GM18867 (cell line): ENCODE measurements at regions not wholly inside any gene's neighbourhood (a gene's known extent, or its start where the extent isn't known, plus 50 kb on each side); places are given as distances from the start of the nearest gene placed in this dataset.
A peak's percentile ranks its signal among the peaks of the same experiment; 100 is the strongest.
"Not testable (repeated sequence)": the region's sequence is repeated elsewhere in the genome, so short reads cannot be mapped to it uniquely, and the experiment has no call there.

Experiments used
- ATAC-seq: cut with Tn5 transposase; IDR thresholded peaks from one replicate; pipeline ENCODE4 v1.9.1; 2021; ENCODE audit warnings: mild to moderate bottlenecking, moderate library complexity; ENCODE audit not compliant: unreplicated experiment

DNA sequence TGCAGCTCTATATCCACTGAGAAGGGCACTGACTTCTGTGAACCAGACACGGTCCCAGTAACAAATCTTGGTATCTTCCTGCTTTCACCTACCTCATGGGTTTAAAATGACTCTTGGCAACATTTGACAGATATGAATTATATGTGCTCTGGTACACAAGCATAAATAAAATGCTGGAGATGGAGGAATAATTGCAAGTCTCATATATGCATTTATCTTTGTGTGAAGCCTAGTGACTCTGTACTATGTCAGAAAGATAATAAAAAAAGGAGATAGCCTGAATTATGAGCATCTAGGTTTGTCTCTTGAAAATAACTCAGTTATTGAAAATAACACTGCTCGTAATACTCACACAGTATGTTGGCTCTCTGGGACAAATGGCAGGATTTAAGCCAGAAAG is 167.1 kb upstream of the CRBN start:
- ATAC-seq = no peak

DNA sequence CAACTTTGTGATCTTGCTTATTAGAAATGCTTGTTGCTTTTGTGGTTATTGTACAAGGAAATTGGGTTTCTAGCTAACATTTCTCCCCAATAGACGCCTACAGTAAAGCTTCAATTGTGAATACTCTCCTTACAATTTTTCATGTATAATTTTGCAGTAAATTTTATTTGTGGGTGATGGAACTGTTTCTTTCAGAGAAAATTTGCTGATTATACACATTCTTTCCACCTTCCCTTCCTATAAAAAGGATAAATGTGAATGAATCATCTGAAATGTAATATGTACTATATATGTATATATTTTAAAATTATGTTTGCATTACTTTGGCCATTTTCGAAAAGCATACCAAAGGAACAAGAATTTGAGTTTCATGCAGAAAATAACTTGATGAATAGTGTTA is 162.7 kb upstream of the CRBN start:
- ATAC-seq = no peak

DNA sequence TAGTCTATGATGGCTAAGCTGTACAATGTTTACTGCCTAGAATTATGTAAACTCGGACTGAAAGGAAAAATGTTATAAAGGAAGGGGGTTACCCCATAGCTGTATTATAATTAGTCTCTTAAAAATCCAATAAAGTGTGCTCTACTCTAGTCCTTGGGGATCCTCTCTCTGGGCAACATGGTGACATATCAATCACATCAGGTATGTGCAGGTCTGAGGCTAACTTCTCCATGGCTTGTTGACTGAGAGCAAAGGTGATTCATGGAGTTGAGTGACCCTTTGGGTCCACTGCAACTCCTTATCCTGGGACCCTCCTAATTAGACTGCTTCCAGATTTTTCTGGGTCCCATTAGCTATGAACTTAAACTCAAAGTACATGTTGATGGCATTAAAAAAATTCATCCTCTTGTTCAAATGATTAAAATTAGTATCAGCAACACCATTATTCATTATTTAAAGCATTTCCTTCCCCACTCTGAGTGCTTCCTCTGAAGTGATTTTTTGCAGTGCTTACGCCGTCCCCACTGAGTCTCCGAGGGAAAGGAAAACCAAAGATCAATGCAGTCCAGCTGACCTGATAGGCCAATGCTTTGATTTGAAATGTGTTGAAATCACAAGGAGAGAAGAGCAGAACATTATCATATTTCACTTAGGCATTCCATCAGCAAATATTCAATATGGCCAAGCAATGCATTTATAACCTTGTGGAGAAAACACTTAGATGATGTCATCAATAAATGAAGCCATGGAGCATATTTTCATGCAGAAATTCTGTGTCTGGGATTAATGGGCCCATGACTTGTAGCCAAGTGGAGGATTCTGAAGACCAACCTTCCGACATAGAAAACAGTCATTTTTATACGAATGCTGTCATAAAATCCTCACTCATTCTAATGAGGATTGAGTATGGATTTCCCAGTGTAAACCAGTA is 161.7 kb upstream of the CRBN start:
- no peak for ATAC-seq

DNA sequence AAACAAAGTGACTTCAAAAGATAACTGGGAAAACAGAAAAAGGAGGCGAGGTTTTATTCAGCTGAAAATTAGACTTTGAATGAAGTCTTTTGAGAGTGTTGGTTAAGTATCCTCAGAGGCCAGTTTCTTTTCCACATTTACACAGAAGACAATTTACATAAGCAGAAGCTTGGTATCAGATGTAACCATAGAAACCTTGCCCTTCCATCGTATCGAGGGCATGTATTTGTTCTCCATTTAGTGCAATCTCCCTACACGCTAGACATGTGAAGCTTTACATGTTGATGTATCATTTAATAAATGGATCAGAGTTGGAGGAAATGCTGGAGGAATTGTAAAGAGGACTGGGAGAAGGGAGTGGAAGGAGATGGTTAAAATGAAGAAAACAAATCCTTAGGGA is 161.0 kb upstream of the CRBN start:
- no peak for ATAC-seq

DNA sequence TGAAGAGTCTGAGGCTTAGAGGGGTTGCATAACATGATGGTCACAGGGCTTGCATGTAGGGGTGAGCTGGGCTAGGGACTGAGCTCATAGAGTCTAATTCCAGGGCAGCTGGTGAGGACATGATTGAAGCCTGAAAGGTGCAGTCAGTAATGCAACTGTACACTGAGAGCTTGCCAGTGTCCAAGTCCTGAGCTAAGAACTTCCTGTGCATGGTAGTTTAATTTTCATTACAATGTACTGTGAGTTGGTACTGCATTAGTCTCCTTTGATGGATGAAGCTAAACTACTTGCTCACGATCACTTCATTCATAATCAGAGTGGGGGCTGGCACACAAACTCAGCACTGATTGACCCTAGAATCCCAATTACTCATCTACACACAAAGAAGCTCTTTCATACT is 156.4 kb upstream of the CRBN start:
- ATAC-seq = no peak

DNA sequence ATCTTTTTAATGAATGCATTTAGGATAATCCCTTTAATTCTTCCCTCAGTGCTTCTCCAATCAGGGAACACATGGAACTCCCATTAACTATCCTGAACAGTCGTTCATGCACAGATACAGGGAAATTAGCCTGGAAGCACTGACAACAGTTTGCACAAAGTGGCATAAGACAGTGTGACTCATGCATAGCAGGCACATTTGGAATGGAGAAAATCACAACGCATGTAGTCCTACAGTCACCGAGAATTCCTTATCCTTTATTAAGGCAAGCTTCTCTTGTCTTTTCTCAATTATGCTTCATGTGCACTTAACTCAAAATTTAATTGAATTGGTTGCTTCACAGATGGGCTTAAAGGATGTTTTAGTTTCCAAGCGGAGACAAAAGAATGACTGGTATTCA is 155.0 kb upstream of the CRBN start:
- no peak for ATAC-seq

DNA sequence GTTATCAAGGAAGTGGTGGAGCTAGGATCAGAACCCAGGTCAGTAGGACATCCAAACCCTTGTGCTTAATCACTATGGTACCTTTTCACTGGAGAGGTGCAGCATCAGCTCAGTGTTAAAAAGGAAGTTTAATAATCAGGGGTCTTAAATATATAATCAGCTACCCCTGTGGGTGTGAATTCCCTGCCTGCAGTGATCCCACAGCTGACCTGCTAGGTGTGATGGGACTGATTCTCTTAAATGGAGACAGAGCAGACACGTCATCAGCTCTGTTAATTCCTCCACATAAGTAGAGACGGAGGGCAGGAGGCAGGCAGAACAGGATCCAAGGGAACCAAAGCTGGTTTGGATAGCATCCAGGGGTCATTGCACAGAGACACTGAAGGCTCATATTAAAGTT is 154.1 kb upstream of the CRBN start:
- no peak for ATAC-seq

DNA sequence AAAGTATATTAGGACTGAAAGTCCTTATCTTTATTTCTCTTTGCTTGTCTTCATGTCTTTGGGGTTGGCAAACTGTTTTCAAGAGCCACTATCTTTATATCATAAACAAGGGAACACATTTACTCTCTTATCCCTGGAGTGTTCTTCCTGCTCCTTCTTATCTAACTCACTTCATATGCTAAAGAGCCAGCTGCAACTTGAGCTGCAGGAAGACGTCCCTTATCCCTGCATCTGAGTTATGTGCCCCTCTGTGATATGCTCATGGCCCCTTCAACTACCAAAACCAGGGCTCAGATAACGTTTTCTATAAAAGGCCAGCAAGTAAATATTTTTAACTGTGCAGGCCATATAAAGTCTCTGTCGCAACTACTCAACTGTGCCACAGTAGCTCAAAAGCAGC is 137.0 kb upstream of the CRBN start:
- no peak for ATAC-seq

DNA sequence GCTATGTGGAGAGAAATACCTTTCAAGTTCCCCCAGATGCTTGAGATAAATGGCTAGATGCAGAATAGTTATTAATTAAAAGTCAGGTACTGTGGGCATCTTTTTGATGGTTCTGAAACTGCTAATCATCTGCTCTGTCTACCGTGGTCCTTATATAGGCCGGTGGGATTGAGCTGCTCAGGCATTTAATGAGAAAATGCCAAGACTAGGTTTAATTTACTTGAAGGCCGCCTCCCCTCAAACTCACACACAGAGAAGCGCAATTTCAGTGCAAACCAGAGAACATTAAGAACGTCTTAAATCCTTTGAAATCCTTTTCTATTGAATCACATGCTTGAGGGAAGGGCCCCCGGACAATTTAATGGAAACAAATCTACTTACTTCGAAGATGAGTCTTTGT is 136.4 kb upstream of the CRBN start:
- no peak for ATAC-seq

DNA sequence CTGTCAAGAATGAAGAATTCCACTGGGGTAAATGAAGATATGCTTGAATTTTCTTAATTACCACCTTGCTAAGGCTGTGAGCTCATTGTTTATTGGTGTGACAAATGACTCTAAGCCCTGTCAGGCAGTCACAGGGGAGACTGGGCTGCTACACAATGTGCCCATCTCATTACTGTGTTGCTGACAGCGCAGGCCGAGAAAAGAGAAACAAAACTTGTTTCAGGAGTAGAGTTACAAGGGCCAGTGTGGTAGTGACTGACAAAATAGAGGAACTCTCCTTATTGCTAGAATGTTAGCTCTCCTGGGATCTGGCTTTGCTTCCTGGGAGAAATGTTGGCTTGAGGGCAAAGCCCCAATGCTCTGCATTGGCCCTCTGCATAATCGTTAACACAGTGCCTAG is 130.4 kb upstream of the CRBN start:
- no peak for ATAC-seq

DNA sequence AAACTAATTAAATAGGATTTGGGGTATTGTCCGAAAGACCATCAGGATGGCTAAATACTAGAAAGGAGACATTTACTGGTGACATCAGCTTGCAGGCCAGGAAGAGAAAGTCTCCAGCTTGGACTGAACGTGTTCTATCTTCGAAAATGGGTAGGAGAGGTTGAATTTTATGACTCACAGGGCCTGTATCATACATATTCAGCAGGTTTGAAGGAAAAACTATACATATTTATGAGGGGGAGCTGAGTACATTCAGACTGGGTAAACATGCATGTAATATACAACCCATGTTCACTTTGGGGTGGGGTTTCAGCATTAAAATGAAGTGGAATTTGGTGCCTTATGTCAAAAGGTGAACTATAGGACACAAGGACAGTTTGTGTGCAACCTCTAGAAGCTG is 129.3 kb upstream of the CRBN start:
- ATAC-seq = no peak

DNA sequence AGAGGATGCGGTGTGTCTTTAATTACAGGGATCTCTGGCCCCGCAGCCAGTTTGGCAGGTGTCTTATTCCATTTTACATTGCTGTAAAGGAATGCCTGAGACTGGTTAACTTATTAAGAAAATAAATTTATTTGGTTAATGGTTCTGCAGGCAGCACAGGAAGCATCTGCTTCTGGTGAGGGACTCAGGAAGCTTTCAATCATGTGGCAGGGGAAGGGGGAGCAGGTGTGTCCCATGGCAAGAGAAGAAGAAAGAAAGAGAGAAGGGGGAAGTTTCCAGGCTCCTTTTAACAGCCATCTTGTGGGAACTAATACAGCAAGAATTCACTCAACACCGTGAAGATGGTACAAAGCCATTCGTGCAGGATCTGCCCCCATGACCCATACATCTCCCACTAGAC is 128.0 kb upstream of the CRBN start:
- no peak for ATAC-seq

DNA sequence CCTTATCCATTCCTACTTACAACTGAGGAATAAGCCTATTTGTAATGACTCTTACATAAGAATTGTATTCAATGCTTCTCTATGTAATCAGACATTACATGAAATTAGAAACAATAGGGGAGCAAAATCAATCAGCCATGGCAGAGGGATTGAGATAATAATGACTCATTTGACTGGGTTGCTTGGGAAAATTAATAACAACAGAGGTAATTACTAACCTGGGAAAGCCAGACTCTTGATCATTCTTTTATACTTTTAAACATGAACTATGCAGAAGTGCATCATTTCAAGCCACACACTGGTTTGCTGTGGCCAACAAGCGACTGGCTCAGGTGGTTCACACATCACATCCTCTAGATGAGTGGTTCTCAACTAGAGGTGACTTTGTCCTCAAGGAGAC is 126.3 kb upstream of the CRBN start:
- no peak for ATAC-seq

DNA sequence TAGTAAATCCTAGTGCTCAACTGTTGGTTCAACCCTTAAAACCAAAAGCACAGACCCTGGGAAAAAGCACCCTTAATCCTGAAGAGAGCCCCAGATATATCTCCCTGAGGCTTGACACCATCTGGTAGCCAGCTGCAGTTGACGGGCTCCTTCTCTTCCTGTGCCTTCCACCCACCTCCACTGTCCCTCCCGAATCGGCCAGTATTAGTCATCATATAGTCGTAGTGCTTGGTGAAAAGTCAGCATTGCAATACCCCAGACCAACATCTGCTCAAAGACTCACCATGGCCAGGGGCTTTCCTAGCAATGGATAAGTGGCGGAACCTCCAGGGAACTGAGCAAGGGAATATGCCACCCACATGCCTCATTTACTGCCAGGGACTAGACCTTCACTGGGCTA is 125.6 kb upstream of the CRBN start:
- ATAC-seq = no peak

DNA sequence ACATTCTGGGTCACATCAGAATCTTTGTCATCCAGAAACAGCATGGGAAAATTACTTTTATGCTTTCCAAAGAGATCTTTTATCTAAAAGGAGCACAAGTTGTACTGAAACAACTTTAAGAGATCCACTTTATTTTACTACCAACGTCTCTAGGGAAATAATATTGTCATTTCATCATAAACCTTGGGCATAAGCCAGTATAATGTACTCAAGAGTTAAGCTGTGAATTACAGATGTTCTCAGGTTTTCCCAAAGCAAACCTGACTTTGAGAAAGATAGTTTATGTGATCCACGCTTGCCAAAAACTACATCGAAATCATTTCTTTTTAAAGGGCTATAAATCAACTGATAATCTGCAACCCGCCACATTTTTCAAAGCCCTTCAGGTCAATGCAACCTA is 124.1 kb upstream of the CRBN start:
- ATAC-seq = no peak

DNA sequence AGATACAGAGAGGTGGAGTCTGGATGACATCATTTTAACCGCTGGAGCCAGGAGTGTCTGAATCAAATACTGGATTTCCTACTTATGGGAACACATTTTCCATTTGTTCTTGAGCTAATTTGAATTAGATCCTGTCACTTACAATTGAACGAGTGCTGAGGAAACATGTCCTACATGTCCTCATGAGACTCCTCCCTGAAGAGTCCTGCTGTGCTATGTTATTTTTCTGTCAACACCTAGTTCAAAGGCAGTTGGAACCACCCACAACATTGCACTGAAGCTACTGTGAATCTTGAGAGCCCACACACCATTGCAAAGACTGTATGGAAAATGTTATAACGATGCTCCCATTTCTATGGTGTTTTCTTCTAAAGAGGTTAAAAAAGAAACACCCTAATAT is 123.5 kb upstream of the CRBN start:
- no peak for ATAC-seq

DNA sequence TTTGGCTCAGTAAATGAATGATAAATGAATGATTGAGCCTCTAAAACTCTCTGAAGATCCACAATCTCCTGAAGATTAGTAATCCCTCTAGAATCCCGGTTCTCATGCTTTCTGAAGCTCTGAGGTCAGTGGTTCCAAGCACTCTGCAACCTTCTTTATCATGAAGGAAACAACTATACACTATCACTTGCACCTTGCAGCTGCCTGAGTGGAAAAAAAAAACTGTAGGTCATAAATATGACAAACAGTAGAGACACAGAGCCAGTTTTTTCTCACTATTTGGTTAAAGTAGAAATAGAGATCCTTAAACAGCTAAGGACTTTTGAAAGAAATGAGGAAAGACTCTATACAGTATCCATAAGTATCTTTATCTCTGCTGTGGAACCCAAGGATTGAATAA is 122.0 kb upstream of the CRBN start:
- no peak for ATAC-seq

DNA sequence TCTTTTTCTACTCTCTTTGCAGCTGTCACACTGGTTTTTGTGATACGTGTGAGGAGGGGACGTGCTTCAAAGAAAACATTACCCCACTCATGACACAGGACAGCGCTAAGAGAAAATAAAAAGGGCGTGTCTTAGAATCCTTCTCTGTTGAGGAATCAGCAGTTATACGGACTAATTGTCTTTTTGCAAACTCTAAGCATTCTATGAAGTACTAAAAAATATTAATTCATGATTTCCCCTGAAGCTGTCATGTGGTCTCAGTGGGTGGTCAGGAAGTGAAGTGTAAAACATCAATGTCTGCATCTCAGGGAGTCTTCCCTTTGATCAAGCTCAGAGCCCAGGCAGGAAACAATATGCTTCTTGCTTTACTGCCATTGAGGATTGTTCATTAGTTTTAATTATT is 117.5 kb upstream of the CRBN start:
- no peak for ATAC-seq

DNA sequence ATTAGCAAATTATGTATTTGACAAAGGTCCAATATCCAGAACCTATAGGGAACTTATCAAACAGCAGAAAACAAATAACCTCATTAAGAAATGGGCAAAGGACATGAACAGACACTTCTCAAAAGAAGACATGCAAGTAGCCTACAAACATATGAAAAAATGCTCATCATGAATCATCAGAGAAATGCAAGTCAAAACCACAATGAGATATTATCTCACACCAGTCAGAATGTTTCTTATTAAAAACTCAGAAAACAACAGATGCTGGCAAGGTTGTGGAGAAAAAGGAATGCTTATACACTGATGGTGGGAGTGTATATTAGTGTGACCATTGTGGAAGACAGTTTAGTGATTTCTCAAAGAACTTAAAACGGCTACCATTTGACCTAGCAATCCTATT is 116.1 kb upstream of the CRBN start:
- ATAC-seq = no peak

DNA sequence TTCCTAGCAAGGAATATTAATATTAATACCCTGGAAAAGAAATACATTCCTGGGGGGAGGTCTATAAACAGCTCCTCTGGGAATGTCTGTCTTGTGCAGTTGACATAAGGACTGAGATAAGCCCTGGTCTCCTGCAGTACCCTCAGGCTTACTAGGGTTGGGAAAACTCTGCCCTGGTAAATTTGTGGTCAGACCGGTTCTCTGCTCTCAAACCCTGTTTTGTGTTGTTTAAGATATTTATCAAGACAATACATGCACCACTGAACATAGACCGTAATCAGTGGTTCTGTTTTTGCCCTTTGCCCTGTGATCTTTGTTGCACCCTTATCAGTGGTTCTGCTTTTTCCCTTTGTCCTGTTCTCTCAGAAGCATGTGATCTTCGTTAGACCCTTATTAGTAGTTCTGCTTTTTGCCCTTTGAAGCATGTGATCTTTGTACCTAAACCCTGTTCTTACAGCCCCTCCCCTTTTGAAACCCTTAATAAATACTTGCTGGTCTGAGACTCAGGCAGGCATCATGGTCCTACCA is 112.3 kb upstream of the CRBN start:
- ATAC-seq = not testable (repeated sequence)

DNA sequence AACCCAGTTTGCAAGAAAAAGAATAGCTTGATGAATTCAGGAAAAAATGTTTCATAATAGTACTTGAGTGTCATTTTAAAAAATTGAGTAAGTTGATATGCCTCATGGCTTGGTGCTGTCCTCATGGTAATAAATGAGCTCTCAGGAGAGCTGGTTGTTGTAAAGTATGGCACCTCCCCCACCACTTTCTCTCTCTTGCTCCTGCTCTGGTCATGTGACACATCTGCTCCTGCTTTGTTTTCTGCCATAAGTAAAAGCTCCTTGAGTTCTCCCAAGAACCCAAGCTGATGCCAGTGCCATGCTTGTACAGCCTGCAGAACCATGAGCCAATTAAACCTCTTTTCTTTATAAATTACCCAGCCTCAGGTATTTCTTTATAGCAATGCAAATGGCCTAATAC is 108.8 kb upstream of the CRBN start:
- no peak for ATAC-seq

DNA sequence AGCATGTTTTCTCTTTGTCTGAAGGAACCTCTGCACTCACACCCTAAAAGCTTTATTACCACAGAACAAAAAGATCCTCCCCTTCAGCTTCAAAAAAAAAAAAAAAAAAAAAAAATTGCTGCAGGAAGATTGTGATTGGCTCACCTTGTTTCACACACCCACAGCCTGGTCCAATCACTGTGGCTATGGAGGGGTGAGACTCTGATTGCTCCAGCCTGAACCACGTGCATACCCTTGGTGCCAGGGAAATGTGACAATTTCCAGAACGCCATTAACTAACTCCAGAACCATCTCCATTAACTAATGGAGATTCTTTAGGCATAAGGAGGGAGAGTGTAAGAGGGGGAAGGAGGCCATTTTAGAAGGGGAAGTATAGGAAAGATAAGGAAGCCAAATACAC is 106.5 kb upstream of the CRBN start:
- no peak for ATAC-seq

DNA sequence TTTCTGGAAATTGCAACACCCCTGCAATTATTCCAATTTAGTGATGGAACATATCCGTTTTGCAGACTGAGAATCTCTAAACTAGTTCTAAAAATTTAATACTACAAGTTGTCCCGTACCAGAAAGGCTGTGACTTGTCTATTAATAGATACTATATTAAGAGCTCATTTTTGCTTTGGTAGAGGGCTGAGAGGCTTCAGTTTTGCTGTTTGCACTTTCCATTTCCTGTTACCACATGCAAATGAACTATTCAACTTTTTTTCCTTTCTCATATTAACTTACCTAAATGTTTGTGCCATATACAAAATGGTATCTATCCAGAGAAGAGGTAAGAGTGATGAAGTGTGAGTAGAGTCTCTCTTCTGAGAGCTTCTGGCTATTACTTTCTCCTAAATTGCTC is 101.5 kb upstream of the CRBN start:
- ATAC-seq = peak; percentile 77
